Chondrocyte (in vitro differentiated cells): ENCODE measurements at regions not wholly inside any gene's neighbourhood (a gene's known extent, or its start where the extent isn't known, plus 50 kb on each side); places are given as distances from the start of the nearest gene placed in this dataset.

Experiments used
- DNase-seq: peaks from one replicate; pipeline ENCODE4 v3.0.0; 2021; ENCODE audit warnings: mixed read lengths, low spot score
- H3K27ac Mint-ChIP-seq: one replicate; pipeline ENCODE4 v1.8.0; 2021; ENCODE audit warnings: mild to moderate bottlenecking, moderate library complexity, mixed read lengths; ENCODE audit not compliant: unreplicated experiment
- H3K27me3 Mint-ChIP-seq: 2 replicates; pipeline ENCODE4 v1.8.0; 2021; ENCODE audit warnings: low read depth, mixed read lengths
- H3K36me3 Mint-ChIP-seq: 2 replicates; pipeline ENCODE4 v1.8.0; 2021; ENCODE audit warnings: low read depth, mixed read lengths
- H3K4me1 Mint-ChIP-seq: 2 replicates; pipeline ENCODE4 v1.8.0; 2021; ENCODE audit warnings: low read depth, mild to moderate bottlenecking, mixed read lengths
- H3K4me3 Mint-ChIP-seq: one replicate; pipeline ENCODE4 v1.8.0; 2021; ENCODE audit warnings: mild to moderate bottlenecking, moderate library complexity, mixed read lengths; ENCODE audit not compliant: unreplicated experiment
- H3K9me3 Mint-ChIP-seq: 2 replicates; pipeline ENCODE4 v1.8.0; 2021; ENCODE audit warnings: low read depth, mixed read lengths
- CTCF ChIP-seq: fragments of 200-600 bp; sonication (generic); IDR thresholded peaks from 2 replicates; pipeline ENCODE4 v1.5.0; 2021; ENCODE audit warnings: antibody characterized with exemption, mild to moderate bottlenecking, moderate library complexity

- DNase-seq: no peak
- H3K36me3 Mint-ChIP-seq: no peaks in the 10 kb centered on the region
- H3K9me3 Mint-ChIP-seq: peaks cover 2% of the 10 kb centered on the region
- no peaks in the 10 kb centered on the region for H3K4me1 Mint-ChIP-seq
- H3K27me3 Mint-ChIP-seq: peaks cover 4% of the 10 kb centered on the region
- no peak for TF ChIP-seq CTCF
- no peak overlapping the region for H3K27ac Mint-ChIP-seq
- no peak overlapping the region for H3K4me3 Mint-ChIP-seq
Measured at GRCh38 chr6:153583685-153584084, 452.6 kb upstream of the RGS17 start.

DNA sequence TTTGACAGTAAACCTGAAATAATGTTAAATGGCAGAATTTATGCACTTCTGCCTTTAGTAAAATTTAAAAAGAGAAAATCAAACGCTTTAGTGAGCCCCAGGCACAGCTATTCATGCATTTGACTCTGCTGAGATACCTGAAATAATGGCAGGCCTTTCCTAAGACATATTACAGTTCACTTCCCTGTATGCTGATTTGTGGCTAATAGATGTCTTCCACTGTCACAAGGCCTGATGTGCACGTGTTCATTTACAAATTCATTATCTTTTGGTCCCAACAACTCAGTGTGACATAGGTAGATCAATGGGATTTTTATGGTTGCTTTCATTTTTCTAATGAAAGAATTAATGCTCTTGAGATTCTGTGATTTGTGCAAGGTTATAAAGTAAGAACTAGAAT, 449.7 kb upstream of the RGS17 start:
- no peak for DNase-seq
- H3K36me3 Mint-ChIP-seq: no peaks in the 10 kb centered on the region
- peaks cover 2% of the 10 kb centered on the region for H3K9me3 Mint-ChIP-seq
- no peaks in the 10 kb centered on the region for H3K4me1 Mint-ChIP-seq
- no peak overlapping the region for H3K4me3 Mint-ChIP-seq
- H3K27ac Mint-ChIP-seq: no peak overlapping the region
- peaks cover 4% of the 10 kb centered on the region for H3K27me3 Mint-ChIP-seq
- TF ChIP-seq CTCF: no peak

DNA sequence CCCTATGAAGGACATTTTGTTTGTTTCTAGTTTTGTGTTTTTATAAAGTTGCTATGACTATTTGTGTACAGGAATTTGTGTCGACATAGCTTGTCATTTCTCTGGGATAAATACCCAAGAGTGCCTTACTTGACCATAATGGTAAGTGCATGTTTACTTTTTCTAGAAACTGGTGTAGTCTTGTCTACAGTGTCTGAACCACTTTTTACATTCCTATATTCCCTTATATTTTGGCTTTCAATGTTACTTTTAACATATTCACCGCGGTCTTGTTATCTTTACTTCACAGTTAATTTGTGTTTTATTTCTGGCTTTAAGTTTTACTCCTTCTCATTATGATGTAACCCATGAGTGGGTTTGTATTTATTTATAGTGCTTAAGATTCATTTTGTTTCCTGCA, 444.4 kb upstream of the RGS17 start:
- H3K9me3 Mint-ChIP-seq: peaks cover 4% of the 10 kb centered on the region
- no peak for TF ChIP-seq CTCF
- H3K27ac Mint-ChIP-seq: no peak overlapping the region
- no peak for DNase-seq
- no peaks in the 10 kb centered on the region for H3K4me1 Mint-ChIP-seq
- H3K27me3 Mint-ChIP-seq: peaks cover 4% of the 10 kb centered on the region
- no peak overlapping the region for H3K4me3 Mint-ChIP-seq
- no peaks in the 10 kb centered on the region for H3K36me3 Mint-ChIP-seq

- H3K27ac Mint-ChIP-seq: no peak overlapping the region
- no peak for DNase-seq
- no peaks in the 10 kb centered on the region for H3K4me1 Mint-ChIP-seq
- H3K4me3 Mint-ChIP-seq: no peak overlapping the region
- TF ChIP-seq CTCF: no peak
- H3K27me3 Mint-ChIP-seq: peaks cover 4% of the 10 kb centered on the region
- no peaks in the 10 kb centered on the region for H3K36me3 Mint-ChIP-seq
- peaks cover 4% of the 10 kb centered on the region for H3K9me3 Mint-ChIP-seq
Measured at GRCh38 chr6:153574231-153574630, 443.1 kb upstream of the RGS17 start.

GRCh38 chr6:153572371-153572770, 441.3 kb upstream of the RGS17 start:
- no peak for DNase-seq
- H3K36me3 Mint-ChIP-seq: no peaks in the 10 kb centered on the region
- no peaks in the 10 kb centered on the region for H3K27me3 Mint-ChIP-seq
- H3K27ac Mint-ChIP-seq: no peak overlapping the region
- H3K4me3 Mint-ChIP-seq: no peak overlapping the region
- peaks cover 7% of the 10 kb centered on the region for H3K4me1 Mint-ChIP-seq
- no peak for TF ChIP-seq CTCF
- peaks cover 4% of the 10 kb centered on the region for H3K9me3 Mint-ChIP-seq
